Stimulated activated CD4-positive, alpha-beta T cell treated with anti-CD3 and anti-CD28 coated beads, Interleukin-4, amount 100 ng/mL, for 48 hours (primary cell): ENCODE measurements at regions not wholly inside any gene's neighbourhood (a gene's known extent, or its start where the extent isn't known, plus 50 kb on each side); places are given as distances from the start of the nearest gene placed in this dataset.
"Not testable (repeated sequence)": the region's sequence is repeated elsewhere in the genome, so short reads cannot be mapped to it uniquely, and the experiment has no call there.

Experiments used
- DNase-seq, 2 donors: peaks; one replicate each; pipeline ENCODE4 v3.0.0-alpha.2; 2020; ENCODE audit warnings: low read depth in 2 of 2

DNA sequence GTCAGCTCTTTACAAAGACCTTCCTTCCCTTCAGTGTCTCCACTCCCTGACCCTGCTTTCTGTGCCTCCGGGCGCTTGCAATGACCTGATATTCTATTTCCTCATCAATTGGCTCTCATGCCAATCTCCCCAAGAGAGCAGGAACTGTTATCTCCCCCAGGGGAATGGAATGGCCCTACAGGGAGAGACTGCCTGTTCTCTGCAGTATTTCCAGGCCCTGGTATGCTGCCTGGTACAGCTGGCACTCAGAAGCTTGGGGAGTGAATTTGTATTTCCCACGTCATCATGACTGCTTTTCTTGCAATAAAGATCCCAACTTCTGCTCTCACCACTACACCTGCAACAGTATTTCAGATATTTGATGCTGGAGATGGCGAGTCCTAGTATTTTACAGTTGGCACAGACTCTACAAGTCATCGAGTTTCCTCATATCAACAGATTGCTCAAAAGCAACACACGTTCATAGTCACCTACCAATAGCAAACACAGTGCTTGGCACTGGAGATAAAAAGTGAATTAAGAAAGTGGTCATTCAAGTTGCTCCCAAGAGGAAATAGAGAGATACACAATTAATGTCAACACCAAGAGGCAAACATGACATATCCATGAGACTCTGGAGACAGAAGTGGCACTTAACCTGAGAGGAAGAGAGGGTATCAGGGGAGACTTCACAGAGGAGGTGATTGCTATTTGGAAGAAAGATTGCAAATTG lies 90.5 kb upstream of the EGFL6 start:
- DNase-seq, result no peak

GRCh38 chrX:13476384-13476783 lies 93.0 kb upstream of the EGFL6 start:
- no peak for DNase-seq

- no peak for DNase-seq
Measured at GRCh38 chrX:13474164-13474516, 95.3 kb upstream of the EGFL6 start.

DNA sequence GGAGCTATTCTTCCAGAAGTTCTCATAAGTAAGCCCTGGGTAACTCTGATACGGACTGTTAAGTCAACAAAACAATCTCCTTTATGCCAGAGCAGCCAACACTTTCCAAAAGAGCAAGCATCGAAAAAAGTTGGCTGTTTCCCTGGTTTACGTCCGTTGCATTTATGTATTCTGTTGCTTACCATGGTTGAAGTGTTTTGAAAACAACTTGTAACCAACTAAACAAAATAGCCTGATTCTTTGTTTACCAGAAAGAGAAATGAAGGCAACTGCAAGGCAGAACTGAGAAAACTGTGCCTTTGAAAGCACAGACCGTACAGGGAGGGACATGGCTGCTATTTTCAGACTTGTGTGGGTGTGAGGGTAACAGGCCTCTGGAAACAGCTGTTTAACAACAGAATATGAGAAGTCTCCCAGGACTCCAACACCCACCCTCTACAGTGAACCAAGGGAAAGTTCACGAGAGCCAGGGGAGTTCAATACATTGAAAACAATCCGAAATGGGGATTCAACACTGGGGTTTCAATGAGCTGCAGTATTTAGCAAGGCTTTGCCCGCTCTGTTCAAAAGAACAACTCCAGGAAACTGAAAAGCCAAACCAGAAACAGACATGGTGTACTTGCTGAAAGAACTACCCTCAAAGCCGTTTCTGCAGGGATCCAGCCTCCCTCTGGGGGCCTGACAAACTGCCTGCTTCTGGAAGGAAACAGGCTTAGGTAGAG lies 95.8 kb upstream of the EGFL6 start:
- no peak for DNase-seq

DNA sequence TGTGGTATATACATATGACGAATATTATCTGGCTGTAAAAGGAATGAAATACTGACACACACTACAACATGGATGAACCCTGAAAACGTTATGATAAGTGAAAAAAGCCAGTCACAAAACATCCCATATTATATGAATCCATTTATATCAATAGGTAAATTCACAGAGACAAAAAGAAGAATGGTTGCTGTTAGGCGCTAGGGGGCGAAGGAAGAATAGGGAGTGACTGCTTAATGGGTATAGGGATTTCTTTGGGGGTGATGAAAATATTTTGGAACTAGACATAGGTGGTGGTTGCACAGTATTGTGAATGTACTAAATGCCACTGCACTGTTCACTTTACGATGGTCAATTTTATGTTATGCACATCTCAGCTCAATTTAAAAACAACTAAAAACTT lies 96.4 kb upstream of the EGFL6 start:
- DNase-seq, result no peak

DNA sequence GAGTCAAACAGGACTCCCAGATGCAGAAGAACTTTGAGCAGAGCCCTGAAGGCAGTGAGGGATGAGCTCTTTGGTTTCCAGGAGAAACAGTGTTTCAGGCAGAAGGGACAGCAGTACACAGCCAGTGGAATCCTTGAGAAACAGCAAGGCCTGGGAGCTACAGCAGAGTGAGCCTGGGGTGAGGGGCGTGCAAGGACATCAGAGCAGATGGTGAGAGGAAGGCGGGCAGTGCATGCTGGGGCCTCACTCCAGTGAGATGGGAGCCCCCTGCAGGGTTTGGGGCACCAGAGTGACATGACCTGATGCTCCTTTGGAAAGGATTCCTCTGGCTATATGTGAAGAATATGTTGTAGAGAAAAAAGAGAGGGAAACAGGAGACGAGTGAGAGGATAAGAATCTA lies 98.1 kb upstream of the EGFL6 start:
- DNase-seq, result no peak

DNA sequence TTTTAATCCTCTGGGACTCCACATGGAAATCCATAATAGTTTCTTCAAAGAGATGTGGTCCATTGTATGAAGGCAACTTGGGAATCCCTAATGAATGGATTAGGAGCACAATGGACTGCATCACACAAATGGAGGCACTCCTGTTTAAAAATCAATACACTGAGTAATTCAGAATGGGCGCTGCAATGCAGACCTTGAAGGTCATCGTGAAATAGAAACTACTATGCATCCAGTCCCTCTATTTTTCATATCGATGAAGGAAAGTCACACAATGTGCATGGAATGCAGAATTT lies 98.8 kb upstream of the EGFL6 start:
- no peak for DNase-seq

DNA sequence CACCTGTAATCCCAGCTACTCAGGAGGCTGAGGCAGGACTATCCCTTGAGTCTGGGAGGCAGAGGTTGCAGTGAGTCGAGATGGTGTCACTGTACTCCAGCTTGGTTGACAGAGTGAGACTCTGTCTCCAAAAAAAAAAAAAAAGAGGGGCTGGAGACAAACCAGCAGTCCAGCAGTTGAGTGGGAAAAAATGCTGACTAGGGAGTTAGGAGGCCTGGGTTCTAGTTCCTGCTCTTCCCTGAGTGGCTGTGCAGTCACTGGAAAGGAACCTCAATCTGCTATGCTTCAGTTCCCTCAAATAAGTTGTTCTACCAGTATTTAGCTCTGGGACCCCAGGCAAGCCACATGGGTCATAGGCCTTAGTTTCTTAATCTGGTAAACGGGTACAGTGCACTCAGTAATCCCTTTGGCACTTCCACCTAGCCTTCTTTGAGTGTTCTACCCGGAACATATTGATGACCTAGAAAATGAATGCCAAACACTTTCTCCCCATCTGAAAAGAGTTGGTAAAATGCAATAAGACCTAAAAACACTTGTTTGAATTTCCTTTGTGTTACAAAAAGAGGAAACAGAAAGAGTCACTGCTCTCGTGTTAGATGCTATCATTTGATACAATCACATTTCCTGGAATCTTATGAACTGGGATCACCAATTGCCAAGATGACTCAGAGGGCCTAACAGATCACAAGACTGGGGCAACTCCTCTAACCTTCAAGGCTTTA lies 99.3 kb upstream of the EGFL6 start:
- DNase-seq, result no peak

DNA sequence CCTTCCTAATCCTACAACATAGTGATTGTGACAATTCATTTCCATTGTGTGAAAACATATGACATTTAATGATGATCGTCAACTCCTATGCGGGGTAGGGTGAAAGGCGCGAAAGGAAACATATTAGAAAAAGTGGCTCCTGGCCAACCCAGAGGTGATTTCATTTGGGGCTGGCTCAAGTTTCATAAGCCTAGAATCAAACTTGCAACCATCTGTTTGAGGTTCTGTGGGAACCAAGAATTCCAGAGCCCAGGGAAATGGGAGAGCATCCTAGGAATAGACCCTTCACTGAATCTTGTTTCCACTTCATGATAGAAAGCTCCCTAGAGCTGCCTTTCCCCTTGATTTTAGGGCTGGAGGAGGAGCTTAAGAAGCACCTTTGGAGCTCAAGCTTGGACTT lies 101.3 kb upstream of the EGFL6 start:
- DNase-seq, result no peak

GRCh38 chrX:13467243-13467642 lies 102.2 kb upstream of the EGFL6 start:
- DNase-seq, result no peak

DNA sequence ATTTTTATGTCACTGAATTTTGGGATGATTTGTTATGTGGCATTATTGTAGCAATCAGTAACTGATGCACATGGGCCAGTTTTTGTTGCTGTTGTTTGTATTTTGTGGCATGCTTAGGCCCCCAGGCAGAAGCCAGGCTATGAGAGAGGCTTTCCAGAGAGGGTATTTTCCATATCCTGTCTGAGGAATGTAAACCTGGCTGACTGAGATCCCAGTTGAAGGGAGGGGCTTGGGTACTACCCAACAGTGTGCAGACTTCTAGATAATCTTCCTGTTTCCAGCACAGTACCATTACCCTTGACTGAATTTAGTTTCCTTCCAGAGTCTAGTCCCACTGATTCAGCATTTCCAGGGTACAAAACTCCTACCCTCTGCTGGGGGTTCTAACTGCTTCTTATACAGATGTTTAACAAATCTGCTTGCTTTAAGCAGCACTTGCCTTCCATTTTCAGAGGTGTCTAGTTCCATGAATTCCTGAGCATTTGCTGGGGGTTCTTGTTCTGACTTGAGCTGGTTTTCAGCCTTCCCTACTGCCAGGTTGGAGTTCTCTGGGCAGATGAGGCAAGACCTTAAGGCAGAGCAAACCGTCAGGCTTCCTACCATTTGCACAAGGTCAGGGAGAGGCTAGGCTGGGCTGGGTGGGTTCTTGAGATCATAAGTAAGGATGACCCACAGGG lies 104.7 kb upstream of the EGFL6 start:
- DNase-seq, result no peak

GRCh38 chrX:13463608-13464007 lies 105.8 kb upstream of the EGFL6 start:
- no peak for DNase-seq

GRCh38 chrX:13452283-13452682 lies 117.1 kb upstream of the EGFL6 start:
- no peak for DNase-seq

DNA sequence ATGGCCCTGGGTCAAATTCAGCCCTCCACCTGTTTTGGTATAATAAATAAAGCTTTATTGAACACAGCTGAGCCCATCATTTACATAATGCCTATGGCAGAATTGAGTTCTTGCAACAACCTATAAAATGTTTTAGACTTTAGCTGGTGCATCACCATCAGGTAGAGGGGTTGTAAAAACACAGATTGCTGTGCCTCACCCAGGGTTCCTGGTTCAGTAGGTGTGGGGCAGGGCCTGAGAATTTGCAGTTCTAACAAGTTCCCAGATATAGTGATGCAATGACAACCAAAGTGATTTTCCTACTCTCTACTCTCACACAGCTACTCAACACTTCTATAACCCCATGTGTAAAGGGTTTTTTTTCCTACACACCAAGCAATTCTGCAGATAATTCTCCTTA lies 120.0 kb upstream of the EGFL6 start:
- DNase-seq, result no peak

GRCh38 chrX:13448941-13449340 lies 120.5 kb upstream of the EGFL6 start:
- DNase-seq, result no peak

GRCh38 chrX:13441608-13442007 lies 121.8 kb upstream of the ATXN3L start:
- DNase-seq, result not testable (repeated sequence)

GRCh38 chrX:13440176-13440575 lies 120.3 kb upstream of the ATXN3L start:
- no peak for DNase-seq

DNA sequence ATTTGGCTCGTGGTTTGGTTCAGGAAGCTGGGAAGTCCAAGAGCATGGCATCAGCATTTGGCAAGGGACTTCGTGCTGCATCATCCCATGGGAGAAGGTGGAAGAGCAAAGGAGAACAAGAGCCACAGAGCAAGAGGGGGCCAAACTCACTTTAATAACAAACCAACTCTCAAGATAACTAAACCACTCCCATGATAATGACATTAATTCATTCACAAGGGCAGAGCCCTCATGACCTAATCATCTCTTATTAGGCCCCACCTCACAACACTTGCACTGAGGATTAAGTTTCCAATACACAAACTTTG lies 113.4 kb upstream of the ATXN3L start:
- no peak for DNase-seq

- no peak for DNase-seq
Measured at GRCh38 chrX:13432414-13433297, 112.8 kb upstream of the ATXN3L start.

GRCh38 chrX:13430136-13430827 lies 110.4 kb upstream of the ATXN3L start:
- DNase-seq, result no peak

- DNase-seq, result no peak
Measured at GRCh38 chrX:13428053-13428786, 108.4 kb upstream of the ATXN3L start.
